Lung (tissue), 11 donors: ENCODE measurements at regions not wholly inside any gene's neighbourhood (a gene's known extent, or its start where the extent isn't known, plus 50 kb on each side); places are given as distances from the start of the nearest gene placed in this dataset.
A peak's percentile ranks its signal among the peaks of the same experiment; 100 is the strongest.

Experiments
- ATAC-seq: fragments of 200-7000 bp; cut with Tn5 transposase; one replicate; pipeline ENCODE4 v1.9.1; 2020; ENCODE audit warnings: moderate number of reproducible peaks; ENCODE audit not compliant: insufficient read depth, low FRiP score
- DNase-seq, 3 donors: peaks; one replicate each; pipeline ENCODE4 v3.0.0-alpha.2; 2013 to 2017
- H3K27ac ChIP-seq, 2 donors: one replicate each; pipeline ENCODE4 v1.5.1; 2013; ENCODE audit warnings: mild to moderate bottlenecking in 2 of 2, moderate library complexity in 2 of 2, control low read depth in 1 of 2, inconsistent platforms in 1 of 2, low read depth in 1 of 2, low read length in 1 of 2
- H3K27me3 ChIP-seq, 3 donors: one replicate each; pipeline ENCODE4 v1.5.1; 2013; ENCODE audit warnings: low read length in 2 of 3; ENCODE audit not compliant: control insufficient read depth in 3 of 3, insufficient read depth in 3 of 3
- H3K36me3 ChIP-seq, 4 donors: one replicate each; pipeline ENCODE4 v1.5.1; 2013; ENCODE audit warnings: low read length in 4 of 4, mild to moderate bottlenecking in 1 of 4, moderate library complexity in 1 of 4; ENCODE audit not compliant: control insufficient read depth in 4 of 4, insufficient read depth in 4 of 4
- H3K4me1 ChIP-seq, 5 donors: one replicate each; pipeline ENCODE4 v1.5.1; 2013; ENCODE audit warnings: low read length in 5 of 5, mild to moderate bottlenecking in 2 of 5, moderate library complexity in 1 of 5; ENCODE audit not compliant: control insufficient read depth in 5 of 5, insufficient read depth in 5 of 5
- H3K4me3 ChIP-seq: one replicate; pipeline ENCODE4 v1.5.1; 2013; ENCODE audit warnings: mild to moderate bottlenecking, control low read depth, moderate library complexity
- H3K9ac ChIP-seq, 2 donors: one replicate each; pipeline ENCODE4 v1.5.1; 2013; ENCODE audit warnings: low read length in 2 of 2, control low read depth in 1 of 2; ENCODE audit not compliant: insufficient read depth in 1 of 2
- H3K9me3 ChIP-seq, 4 donors: one replicate each; pipeline ENCODE4 v1.5.1; 2013; ENCODE audit warnings: low read length in 3 of 4, mild to moderate bottlenecking in 1 of 4, moderate library complexity in 1 of 4; ENCODE audit not compliant: control insufficient read depth in 4 of 4, insufficient read depth in 3 of 4
- CTCF ChIP-seq: IDR thresholded peaks from 2 replicates; pipeline ENCODE4 v1.5.1; 2012; ENCODE audit warnings: mild to moderate bottlenecking; ENCODE audit errors: control extremely low read depth, extremely low read depth
- WGBS, 2 donors: extraction: QIAGEN DNeasy Blood & Tissue Kit; methylation state at CpG; one replicate each; pipeline ENCODE4 v1.1.7; 2013; 5-methylcytosine and 5-hydroxymethylcytosine counted together
- donor health status: control.
- donor health status: control.
- donor health status: Bipolar disorder and iron deficiency.
- donor health status: healthy.
- donor health status: DM: yes; HTN: yes; CAD: no.

- no peaks in the 10 kb centered on the region for H3K36me3 ChIP-seq
- no peak overlapping the region for H3K9ac ChIP-seq
- no peaks in the 10 kb centered on the region for H3K27me3 ChIP-seq
- WGBS, 2 donors = 74 to 83% methylated on average over 7 of the region's 7 CpGs
- H3K4me3 ChIP-seq = no peak overlapping the region
- H3K4me1 ChIP-seq = no peaks in the 10 kb centered on the region
- H3K9me3 ChIP-seq = peaks cover 0 to 4% (median 2%) of the 10 kb centered on the region in 4 donors
- TF ChIP-seq CTCF = no peak
- no peak for DNase-seq
- H3K27ac ChIP-seq = no peak overlapping the region
- no peak for ATAC-seq
Measured at GRCh38 chr7:4406288-4407058, 275.6 kb upstream of the FOXK1 start.

- Histone ChIP-seq H3K27me3 (no peaks in the 10 kb centered on the region), H3K36me3 (no peaks in the 10 kb centered on the region), H3K4me3 (no peak overlapping the region), H3K27ac (no peak overlapping the region), H3K4me1 (no peaks in the 10 kb centered on the region), H3K9ac (no peak overlapping the region), H3K9me3 (peaks cover 0 to 8% (median 3%) of the 10 kb centered on the region in 4 donors)
- no peak for DNase-seq
- WGBS, 2 donors = 87 to 90% methylated on average over 9 to 10 of the region's 10 CpGs
- no peak for TF ChIP-seq CTCF
- ATAC-seq = no peak
Measured at GRCh38 chr7:4409946-4410345, 272.1 kb upstream of the FOXK1 start.

- H3K9ac ChIP-seq = no peak overlapping the region
- H3K4me1 ChIP-seq = peaks cover 0 to 7% (median 0%) of the 10 kb centered on the region in 5 donors
- ATAC-seq (no peak), DNase-seq (peak; percentile 24 to 63 (median 32))
- no peaks in the 10 kb centered on the region for H3K27me3 ChIP-seq
- H3K36me3 ChIP-seq = no peaks in the 10 kb centered on the region
- peaks cover 0 to 6% (median 3%) of the 10 kb centered on the region in 4 donors for H3K9me3 ChIP-seq
- no peak overlapping the region for H3K4me3 ChIP-seq
- no peak overlapping the region for H3K27ac ChIP-seq
- TF ChIP-seq CTCF = no peak
- WGBS, 2 donors = 39 to 63% methylated on average over 26 of the region's 26 CpGs
Measured at GRCh38 chr7:4416396-4417056, 265.6 kb upstream of the FOXK1 start.
